ENCODE measurements at regions not wholly inside any gene's neighbourhood (a gene's known extent, or its start where the extent isn't known, plus 50 kb on each side); places are given as distances from the start of the nearest gene placed in this dataset.

GRCh38 chr14:103271189-103271588 is 62.8 kb upstream of the EIF5 start:
- DNase-seq: no peak
- H3K9me3 Mint-ChIP-seq: peaks cover 0 to 4% (median 0%) of the 10 kb centered on the region in 8 donors
- peaks cover 0 to 4% (median 1%) of the 10 kb centered on the region in 4 donors for H3K4me1 Mint-ChIP-seq
- Histone ChIP-seq H3K36me3 (ENCODE audit: insufficient read depth, low read length) (no peaks in the 10 kb centered on the region), H3K4me3 (ENCODE audit: low read length in 2 of 2) (no peak overlapping the region), H3K9me3 (ENCODE audit: control insufficient read depth in 1 of 2, low read length in 2 of 2) (no peaks in the 10 kb centered on the region), H3K27ac (ENCODE audit: low read depth, low read length) (no peak overlapping the region), H3K4me1 (ENCODE audit: insufficient read depth, low read length) (no peaks in the 10 kb centered on the region), H3K27me3 (ENCODE audit: insufficient read depth, low read length) (no peaks in the 10 kb centered on the region)
- H3K36me3 Mint-ChIP-seq: no peaks in the 10 kb centered on the region
- H3K27me3 Mint-ChIP-seq: peaks cover 25 to 43% of the 10 kb centered on the region in 2 donors
- H3K27ac Mint-ChIP-seq: no peak overlapping the region
- CTCF ChIA-PET (ENCODE audit: partially characterized antibody): interaction anchor here (1.4 kb wide), 1 partner anchor 16 kb away, joined by 3 read pairs; no protein-coding TSS in a partner anchor
- POLR2A ChIA-PET (ENCODE audit: partially characterized antibody): no interaction called here
- intact Hi-C loops (cut with micrococcal nuclease): no loop called here
- H3K4me3 Mint-ChIP-seq: no peak overlapping the region

DNA sequence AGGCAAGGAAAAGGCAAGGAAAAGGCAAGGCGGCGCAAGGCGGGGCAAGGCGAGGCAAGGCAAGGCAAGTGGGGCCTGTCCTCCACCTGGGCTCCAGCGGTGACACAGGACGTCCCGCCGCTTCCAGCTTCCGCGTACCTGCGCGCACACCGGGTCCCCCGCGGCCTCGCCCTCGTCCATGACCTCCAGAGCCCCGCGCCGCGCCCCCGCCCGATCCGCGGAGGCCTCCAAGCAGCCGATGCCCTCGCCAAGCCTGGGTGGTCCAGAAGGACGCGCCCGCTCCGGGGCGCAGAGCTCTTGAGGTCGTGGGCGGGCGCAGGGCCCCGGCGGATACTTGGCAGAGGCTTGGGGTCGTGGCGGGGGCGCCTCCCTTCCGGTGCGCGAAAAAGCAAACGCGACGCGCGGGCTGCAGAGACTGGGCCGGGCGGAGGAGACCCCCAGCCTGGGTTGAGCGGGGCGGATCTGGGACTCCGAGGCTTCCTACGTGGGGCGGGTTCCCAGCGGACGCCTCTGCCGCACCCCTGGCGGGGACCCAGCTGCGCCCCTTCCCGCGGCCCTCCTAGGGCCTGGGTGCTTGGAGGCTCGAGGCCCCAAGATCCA is 60.8 kb upstream of the EIF5 start:
- Mint-ChIP-seq H3K4me1 (peaks cover 0 to 4% (median 1%) of the 10 kb centered on the region in 4 donors), H3K36me3 (no peaks in the 10 kb centered on the region), H3K4me3 (no peak overlapping the region), H3K27ac (no peak overlapping the region), H3K9me3 (peaks cover 0 to 4% (median 0%) of the 10 kb centered on the region in 8 donors), H3K27me3 (peaks cover 24 to 36% of the 10 kb centered on the region in 2 donors)
- H3K36me3 ChIP-seq (ENCODE audit: insufficient read depth, low read length): no peaks in the 10 kb centered on the region
- H3K27me3 ChIP-seq (ENCODE audit: insufficient read depth, low read length): no peaks in the 10 kb centered on the region
- no peak overlapping the region for H3K27ac ChIP-seq (ENCODE audit: low read depth, low read length)
- POLR2A ChIA-PET (ENCODE audit: partially characterized antibody): no interaction called here
- CTCF ChIA-PET (ENCODE audit: partially characterized antibody): no interaction called here
- H3K9me3 ChIP-seq (ENCODE audit: control insufficient read depth in 1 of 2, low read length in 2 of 2): no peaks in the 10 kb centered on the region
- no peaks in the 10 kb centered on the region for H3K4me1 ChIP-seq (ENCODE audit: insufficient read depth, low read length)
- intact Hi-C loops (cut with micrococcal nuclease): no loop called here
- H3K4me3 ChIP-seq (ENCODE audit: low read length in 2 of 2): no peak overlapping the region
- no peak for DNase-seq

GRCh38 chr14:103273745-103274615 is 60.1 kb upstream of the EIF5 start:
- no peaks in the 10 kb centered on the region for H3K9me3 ChIP-seq (ENCODE audit: control insufficient read depth in 1 of 2, low read length in 2 of 2)
- H3K4me1 ChIP-seq (ENCODE audit: insufficient read depth, low read length): no peaks in the 10 kb centered on the region
- Mint-ChIP-seq H3K4me3 (no peak overlapping the region), H3K27ac (no peak overlapping the region), H3K4me1 (peaks cover 0 to 4% (median 1%) of the 10 kb centered on the region in 4 donors), H3K36me3 (no peaks in the 10 kb centered on the region), H3K9me3 (peaks cover 0 to 4% (median 0%) of the 10 kb centered on the region in 8 donors), H3K27me3 (peaks cover 25 to 35% of the 10 kb centered on the region in 2 donors)
- no peak overlapping the region for H3K4me3 ChIP-seq (ENCODE audit: low read length in 2 of 2)
- no peak for DNase-seq
- intact Hi-C loops (cut with micrococcal nuclease): no loop called here
- no peaks in the 10 kb centered on the region for H3K27me3 ChIP-seq (ENCODE audit: insufficient read depth, low read length)
- H3K27ac ChIP-seq (ENCODE audit: low read depth, low read length): no peak overlapping the region
- no peaks in the 10 kb centered on the region for H3K36me3 ChIP-seq (ENCODE audit: insufficient read depth, low read length)
- CTCF ChIA-PET (ENCODE audit: partially characterized antibody): no interaction called here
- POLR2A ChIA-PET (ENCODE audit: partially characterized antibody): no interaction called here

DNA sequence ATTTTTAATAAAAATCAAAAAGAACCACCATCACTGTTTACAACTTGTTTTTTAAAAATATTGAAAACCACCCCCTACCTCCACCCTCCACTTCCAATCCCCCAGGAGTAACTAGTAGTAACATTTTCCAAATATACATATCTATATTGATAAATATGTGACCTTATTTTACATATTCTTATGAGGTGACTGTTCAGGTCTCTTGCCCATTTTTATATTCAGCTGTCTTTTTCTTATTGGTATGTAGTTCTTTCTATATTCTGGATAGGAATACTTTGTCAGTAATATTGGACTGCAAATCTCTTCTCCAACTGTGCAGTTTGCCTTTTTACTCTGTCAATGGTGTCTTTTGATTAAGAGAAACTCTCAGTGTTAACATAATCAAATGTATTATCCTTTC is 59.0 kb upstream of the EIF5 start:
- Mint-ChIP-seq H3K36me3 (no peaks in the 10 kb centered on the region), H3K9me3 (peaks cover 0 to 4% (median 0%) of the 10 kb centered on the region in 8 donors), H3K4me1 (peaks cover 0 to 6% (median 4%) of the 10 kb centered on the region in 4 donors), H3K27ac (no peak overlapping the region), H3K4me3 (no peak overlapping the region), H3K27me3 (peaks cover 30 to 33% of the 10 kb centered on the region in 2 donors)
- H3K27ac ChIP-seq (ENCODE audit: low read depth, low read length): no peak overlapping the region
- no peaks in the 10 kb centered on the region for H3K9me3 ChIP-seq (ENCODE audit: control insufficient read depth in 1 of 2, low read length in 2 of 2)
- H3K27me3 ChIP-seq (ENCODE audit: insufficient read depth, low read length): no peaks in the 10 kb centered on the region
- no peaks in the 10 kb centered on the region for H3K36me3 ChIP-seq (ENCODE audit: insufficient read depth, low read length)
- no peak for DNase-seq
- intact Hi-C loops (cut with micrococcal nuclease): no loop called here
- POLR2A ChIA-PET (ENCODE audit: partially characterized antibody): no interaction called here
- CTCF ChIA-PET (ENCODE audit: partially characterized antibody): no interaction called here
- H3K4me3 ChIP-seq (ENCODE audit: low read length in 2 of 2): no peak overlapping the region
- H3K4me1 ChIP-seq (ENCODE audit: insufficient read depth, low read length): no peaks in the 10 kb centered on the region

- no peaks in the 10 kb centered on the region for H3K4me1 ChIP-seq (ENCODE audit: insufficient read depth, low read length)
- no peaks in the 10 kb centered on the region for H3K27me3 ChIP-seq (ENCODE audit: insufficient read depth, low read length)
- no peak for DNase-seq
- Mint-ChIP-seq H3K27me3 (peaks cover 40 to 41% of the 10 kb centered on the region in 2 donors), H3K9me3 (peaks cover 0 to 7% (median 0%) of the 10 kb centered on the region in 8 donors), H3K4me1 (peaks cover 0 to 12% (median 4%) of the 10 kb centered on the region in 4 donors), H3K36me3 (no peaks in the 10 kb centered on the region), H3K4me3 (peak overlapping the region in 1 of 8 donors; percentile 20), H3K27ac (no peak overlapping the region)
- intact Hi-C loops (cut with micrococcal nuclease): no loop called here
- POLR2A ChIA-PET (ENCODE audit: partially characterized antibody): no interaction called here
- no peak overlapping the region for H3K4me3 ChIP-seq (ENCODE audit: low read length in 2 of 2)
- no peaks in the 10 kb centered on the region for H3K9me3 ChIP-seq (ENCODE audit: control insufficient read depth in 1 of 2, low read length in 2 of 2)
- no peaks in the 10 kb centered on the region for H3K36me3 ChIP-seq (ENCODE audit: insufficient read depth, low read length)
- CTCF ChIA-PET (ENCODE audit: partially characterized antibody): interaction anchor here (1.6 to 1.7 kb wide), 2 partner anchors 14 to 173 kb away, joined by 4 to 5 read pairs; no protein-coding TSS in a partner anchor
- no peak overlapping the region for H3K27ac ChIP-seq (ENCODE audit: low read depth, low read length)
Measured at GRCh38 chr14:103277931-103278330, 56.1 kb upstream of the EIF5 start.

GRCh38 chr14:103279142-103280025 is 54.7 kb upstream of the EIF5 start:
- H3K36me3 ChIP-seq (ENCODE audit: insufficient read depth, low read length): no peaks in the 10 kb centered on the region
- Mint-ChIP-seq H3K27me3 (peaks cover 48 to 52% of the 10 kb centered on the region in 2 donors), H3K4me1 (peaks cover 0 to 12% (median 4%) of the 10 kb centered on the region in 4 donors), H3K9me3 (peaks cover 0 to 7% (median 0%) of the 10 kb centered on the region in 8 donors), H3K4me3 (peak overlapping the region in 6 of 8 donors; percentile 13 to 83 (median 42)), H3K36me3 (no peaks in the 10 kb centered on the region), H3K27ac (no peak overlapping the region)
- no peak for DNase-seq
- POLR2A ChIA-PET (ENCODE audit: partially characterized antibody): no interaction called here
- H3K27me3 ChIP-seq (ENCODE audit: insufficient read depth, low read length): no peaks in the 10 kb centered on the region
- no peaks in the 10 kb centered on the region for H3K4me1 ChIP-seq (ENCODE audit: insufficient read depth, low read length)
- no peak overlapping the region for H3K27ac ChIP-seq (ENCODE audit: low read depth, low read length)
- CTCF ChIA-PET (ENCODE audit: partially characterized antibody): no interaction called here
- H3K4me3 ChIP-seq (ENCODE audit: low read length in 2 of 2): no peak overlapping the region
- intact Hi-C loops (cut with micrococcal nuclease): no loop called here
- H3K9me3 ChIP-seq (ENCODE audit: control insufficient read depth in 1 of 2, low read length in 2 of 2): no peaks in the 10 kb centered on the region

Measured in CD4-positive, alpha-beta memory T cell (primary cell).